SIG-M5 treated with dmso at 0.1 percent for 504 hours (cell line): ENCODE measurements at regions not wholly inside any gene's neighbourhood (a gene's known extent, or its start where the extent isn't known, plus 50 kb on each side); places are given as distances from the start of the nearest gene placed in this dataset.
"Not testable (repeated sequence)": the region's sequence is repeated elsewhere in the genome, so short reads cannot be mapped to it uniquely, and the experiment has no call there.

ENCODE experiments used
- DNase-seq: peaks from one replicate; lab custom pipeline; 2025; ENCODE audit not compliant: unreplicated experiment; lab: John Stamatoyannopoulos, UW

- DNase-seq = peak; percentile 75
Observed at GRCh38 chr20:23142162-23143050, 56.3 kb upstream of the CD93 start.

- DNase-seq = no peak
Observed at GRCh38 chr20:23141450-23142161, 55.5 kb upstream of the CD93 start.

GRCh38 chr20:23140991-23141390, 54.9 kb upstream of the CD93 start:
- DNase-seq = no peak

GRCh38 chr20:23139984-23140383, 53.9 kb upstream of the CD93 start:
- DNase-seq = not testable (repeated sequence)

- DNase-seq = no peak
Observed at GRCh38 chr20:23139524-23139923, 53.4 kb upstream of the CD93 start.

GRCh38 chr20:23138682-23139081, 52.6 kb upstream of the CD93 start:
- no peak for DNase-seq

GRCh38 chr20:23138226-23138625, 52.1 kb upstream of the CD93 start:
- no peak for DNase-seq

- no peak for DNase-seq
Observed at GRCh38 chr20:23136893-23137745, 51.0 kb upstream of the CD93 start.

- DNase-seq = peak; percentile 92
Observed at GRCh38 chr20:23135449-23136420, 49.6 kb upstream of the CD93 start.
